ENCODE measurements at regions not wholly inside any gene's neighbourhood (a gene's known extent, or its start where the extent isn't known, plus 50 kb on each side); places are given as distances from the start of the nearest gene placed in this dataset.

- Histone ChIP-seq H3K4me1 (ENCODE audit: control insufficient read depth in 5 of 5, insufficient read depth in 5 of 5, low read length in 5 of 5) (peaks cover 0 to 3% (median 0%) of the 10 kb centered on the region in 5 donors), H3K27ac (ENCODE audit: low read depth, low read length) (no peak overlapping the region), H3K27me3 (ENCODE audit: control insufficient read depth in 5 of 5, insufficient read depth in 4 of 5, low read length in 5 of 5) (no peaks in the 10 kb centered on the region), H3K36me3 (ENCODE audit: control insufficient read depth in 5 of 5, insufficient read depth in 5 of 5, low read length in 5 of 5) (no peaks in the 10 kb centered on the region), H3K9me3 (ENCODE audit: control insufficient read depth in 5 of 5, low read length in 5 of 5) (no peaks in the 10 kb centered on the region), H3K9ac (ENCODE audit: low read length in 5 of 5) (no peak overlapping the region), H3K4me3 (ENCODE audit: low read depth in 1 of 5, low read length in 5 of 5) (no peak overlapping the region)
Measured at GRCh38 chr21:27480841-27481261, 514.0 kb upstream of the ADAMTS5 start.

GRCh38 chr21:27477296-27477695, 510.4 kb upstream of the ADAMTS5 start:
- H3K36me3 ChIP-seq (ENCODE audit: control insufficient read depth in 5 of 5, insufficient read depth in 5 of 5, low read length in 5 of 5): no peaks in the 10 kb centered on the region
- H3K4me3 ChIP-seq (ENCODE audit: low read depth in 1 of 5, low read length in 5 of 5): no peak overlapping the region
- no peaks in the 10 kb centered on the region for H3K27me3 ChIP-seq (ENCODE audit: control insufficient read depth in 5 of 5, insufficient read depth in 4 of 5, low read length in 5 of 5)
- H3K9me3 ChIP-seq (ENCODE audit: control insufficient read depth in 5 of 5, low read length in 5 of 5): no peaks in the 10 kb centered on the region
- H3K4me1 ChIP-seq (ENCODE audit: control insufficient read depth in 5 of 5, insufficient read depth in 5 of 5, low read length in 5 of 5): peaks cover 0 to 3% (median 0%) of the 10 kb centered on the region in 5 donors
- no peak overlapping the region for H3K9ac ChIP-seq (ENCODE audit: low read length in 5 of 5)
- no peak overlapping the region for H3K27ac ChIP-seq (ENCODE audit: low read depth, low read length)

GRCh38 chr21:27476696-27477095, 509.8 kb upstream of the ADAMTS5 start:
- Histone ChIP-seq H3K27ac (ENCODE audit: low read depth, low read length) (no peak overlapping the region), H3K9ac (ENCODE audit: low read length in 5 of 5) (no peak overlapping the region), H3K4me3 (ENCODE audit: low read depth in 1 of 5, low read length in 5 of 5) (no peak overlapping the region), H3K9me3 (ENCODE audit: control insufficient read depth in 5 of 5, low read length in 5 of 5) (no peaks in the 10 kb centered on the region), H3K27me3 (ENCODE audit: control insufficient read depth in 5 of 5, insufficient read depth in 4 of 5, low read length in 5 of 5) (no peaks in the 10 kb centered on the region), H3K4me1 (ENCODE audit: control insufficient read depth in 5 of 5, insufficient read depth in 5 of 5, low read length in 5 of 5) (peaks cover 0 to 3% (median 0%) of the 10 kb centered on the region in 5 donors), H3K36me3 (ENCODE audit: control insufficient read depth in 5 of 5, insufficient read depth in 5 of 5, low read length in 5 of 5) (no peaks in the 10 kb centered on the region)

- Histone ChIP-seq H3K4me1 (ENCODE audit: control insufficient read depth in 5 of 5, insufficient read depth in 5 of 5, low read length in 5 of 5) (peaks cover 0 to 3% (median 0%) of the 10 kb centered on the region in 5 donors), H3K36me3 (ENCODE audit: control insufficient read depth in 5 of 5, insufficient read depth in 5 of 5, low read length in 5 of 5) (no peaks in the 10 kb centered on the region), H3K27ac (ENCODE audit: low read depth, low read length) (no peak overlapping the region), H3K9me3 (ENCODE audit: control insufficient read depth in 5 of 5, low read length in 5 of 5) (no peaks in the 10 kb centered on the region), H3K4me3 (ENCODE audit: low read depth in 1 of 5, low read length in 5 of 5) (no peak overlapping the region), H3K9ac (ENCODE audit: low read length in 5 of 5) (no peak overlapping the region), H3K27me3 (ENCODE audit: control insufficient read depth in 5 of 5, insufficient read depth in 4 of 5, low read length in 5 of 5) (no peaks in the 10 kb centered on the region)
Measured at GRCh38 chr21:27475363-27475955, 508.6 kb upstream of the ADAMTS5 start.

- Histone ChIP-seq H3K4me3 (ENCODE audit: low read depth in 1 of 5, low read length in 5 of 5) (no peak overlapping the region), H3K4me1 (ENCODE audit: control insufficient read depth in 5 of 5, insufficient read depth in 5 of 5, low read length in 5 of 5) (no peaks in the 10 kb centered on the region), H3K9ac (ENCODE audit: low read length in 5 of 5) (no peak overlapping the region), H3K27me3 (ENCODE audit: control insufficient read depth in 5 of 5, insufficient read depth in 4 of 5, low read length in 5 of 5) (no peaks in the 10 kb centered on the region), H3K27ac (ENCODE audit: low read depth, low read length) (no peak overlapping the region), H3K36me3 (ENCODE audit: control insufficient read depth in 5 of 5, insufficient read depth in 5 of 5, low read length in 5 of 5) (no peaks in the 10 kb centered on the region), H3K9me3 (ENCODE audit: control insufficient read depth in 5 of 5, low read length in 5 of 5) (no peaks in the 10 kb centered on the region)
Measured at GRCh38 chr21:27467366-27467765, 500.5 kb upstream of the ADAMTS5 start.

- H3K4me1 ChIP-seq (ENCODE audit: control insufficient read depth in 5 of 5, insufficient read depth in 5 of 5, low read length in 5 of 5): no peaks in the 10 kb centered on the region
- no peaks in the 10 kb centered on the region for H3K36me3 ChIP-seq (ENCODE audit: control insufficient read depth in 5 of 5, insufficient read depth in 5 of 5, low read length in 5 of 5)
- H3K27me3 ChIP-seq (ENCODE audit: control insufficient read depth in 5 of 5, insufficient read depth in 4 of 5, low read length in 5 of 5): no peaks in the 10 kb centered on the region
- no peak overlapping the region for H3K27ac ChIP-seq (ENCODE audit: low read depth, low read length)
- H3K9me3 ChIP-seq (ENCODE audit: control insufficient read depth in 5 of 5, low read length in 5 of 5): no peaks in the 10 kb centered on the region
- no peak overlapping the region for H3K9ac ChIP-seq (ENCODE audit: low read length in 5 of 5)
- no peak overlapping the region for H3K4me3 ChIP-seq (ENCODE audit: low read depth in 1 of 5, low read length in 5 of 5)
Measured at GRCh38 chr21:27466140-27466539, 499.3 kb upstream of the ADAMTS5 start.

GRCh38 chr21:27464648-27465047, 497.8 kb upstream of the ADAMTS5 start:
- no peak overlapping the region for H3K4me3 ChIP-seq (ENCODE audit: low read depth in 1 of 5, low read length in 5 of 5)
- no peaks in the 10 kb centered on the region for H3K27me3 ChIP-seq (ENCODE audit: control insufficient read depth in 5 of 5, insufficient read depth in 4 of 5, low read length in 5 of 5)
- no peak overlapping the region for H3K27ac ChIP-seq (ENCODE audit: low read depth, low read length)
- H3K9ac ChIP-seq (ENCODE audit: low read length in 5 of 5): no peak overlapping the region
- H3K9me3 ChIP-seq (ENCODE audit: control insufficient read depth in 5 of 5, low read length in 5 of 5): no peaks in the 10 kb centered on the region
- H3K36me3 ChIP-seq (ENCODE audit: control insufficient read depth in 5 of 5, insufficient read depth in 5 of 5, low read length in 5 of 5): no peaks in the 10 kb centered on the region
- no peaks in the 10 kb centered on the region for H3K4me1 ChIP-seq (ENCODE audit: control insufficient read depth in 5 of 5, insufficient read depth in 5 of 5, low read length in 5 of 5)

GRCh38 chr21:27462726-27463125, 495.8 kb upstream of the ADAMTS5 start:
- no peaks in the 10 kb centered on the region for H3K27me3 ChIP-seq (ENCODE audit: control insufficient read depth in 5 of 5, insufficient read depth in 4 of 5, low read length in 5 of 5)
- no peak overlapping the region for H3K27ac ChIP-seq (ENCODE audit: low read depth, low read length)
- peaks cover 0 to 3% (median 0%) of the 10 kb centered on the region in 5 donors for H3K4me1 ChIP-seq (ENCODE audit: control insufficient read depth in 5 of 5, insufficient read depth in 5 of 5, low read length in 5 of 5)
- H3K4me3 ChIP-seq (ENCODE audit: low read depth in 1 of 5, low read length in 5 of 5): no peak overlapping the region
- no peak overlapping the region for H3K9ac ChIP-seq (ENCODE audit: low read length in 5 of 5)
- no peaks in the 10 kb centered on the region for H3K9me3 ChIP-seq (ENCODE audit: control insufficient read depth in 5 of 5, low read length in 5 of 5)
- no peaks in the 10 kb centered on the region for H3K36me3 ChIP-seq (ENCODE audit: control insufficient read depth in 5 of 5, insufficient read depth in 5 of 5, low read length in 5 of 5)

GRCh38 chr21:27454234-27454633, 487.3 kb upstream of the ADAMTS5 start:
- Histone ChIP-seq H3K36me3 (ENCODE audit: control insufficient read depth in 5 of 5, insufficient read depth in 5 of 5, low read length in 5 of 5) (no peaks in the 10 kb centered on the region), H3K27ac (ENCODE audit: low read depth, low read length) (no peak overlapping the region), H3K27me3 (ENCODE audit: control insufficient read depth in 5 of 5, insufficient read depth in 4 of 5, low read length in 5 of 5) (no peaks in the 10 kb centered on the region), H3K4me3 (ENCODE audit: low read depth in 1 of 5, low read length in 5 of 5) (no peak overlapping the region), H3K9me3 (ENCODE audit: control insufficient read depth in 5 of 5, low read length in 5 of 5) (peaks cover 0 to 3% (median 0%) of the 10 kb centered on the region in 5 donors), H3K4me1 (ENCODE audit: control insufficient read depth in 5 of 5, insufficient read depth in 5 of 5, low read length in 5 of 5) (peaks cover 3 to 22% (median 18%) of the 10 kb centered on the region in 5 donors), H3K9ac (ENCODE audit: low read length in 5 of 5) (no peak overlapping the region)

- Histone ChIP-seq H3K27me3 (ENCODE audit: control insufficient read depth in 5 of 5, insufficient read depth in 4 of 5, low read length in 5 of 5) (no peaks in the 10 kb centered on the region), H3K4me3 (ENCODE audit: low read depth in 1 of 5, low read length in 5 of 5) (no peak overlapping the region), H3K4me1 (ENCODE audit: control insufficient read depth in 5 of 5, insufficient read depth in 5 of 5, low read length in 5 of 5) (peaks cover 3 to 30% (median 19%) of the 10 kb centered on the region in 5 donors), H3K9me3 (ENCODE audit: control insufficient read depth in 5 of 5, low read length in 5 of 5) (peaks cover 0 to 3% (median 0%) of the 10 kb centered on the region in 5 donors), H3K9ac (ENCODE audit: low read length in 5 of 5) (peak overlapping the region in 1 of 5 donors; percentile 16), H3K36me3 (ENCODE audit: control insufficient read depth in 5 of 5, insufficient read depth in 5 of 5, low read length in 5 of 5) (no peaks in the 10 kb centered on the region), H3K27ac (ENCODE audit: low read depth, low read length) (peak overlapping the region; percentile 65)
Measured at GRCh38 chr21:27451116-27451515, 484.2 kb upstream of the ADAMTS5 start.

Measured in subcutaneous abdominal adipose tissue (tissue), 5 donors.